T-helper 17 cell (primary cell): ENCODE measurements at regions not wholly inside any gene's neighbourhood (a gene's known extent, or its start where the extent isn't known, plus 50 kb on each side); places are given as distances from the start of the nearest gene placed in this dataset.

Experiments
- ATAC-seq: fragments of 150-1000 bp; cut with Tn5 transposase; 2 replicates; pipeline ENCODE4 v1.10.0; 2021; ENCODE audit warnings: mild to moderate bottlenecking, moderate library complexity
- DNase-seq, 3 donors: peaks; one replicate each; pipeline versions ENCODE4 v3.0.0 to v3.0.0-alpha.2; 2020 to 2021
- H3K9me3 ChIP-seq: one replicate; pipeline ENCODE4 v1.7.0; 2013; ENCODE audit warnings: low read length, mild to moderate bottlenecking; ENCODE audit not compliant: control insufficient read depth, poor library complexity, severe bottlenecking
- H3K27ac Mint-ChIP-seq: one replicate; pipeline ENCODE4 v1.8.0; 2022; ENCODE audit warnings: mild to moderate bottlenecking, moderate library complexity, mixed read lengths
- H3K27me3 Mint-ChIP-seq: one replicate; pipeline ENCODE4 v1.8.0; 2022; ENCODE audit warnings: mixed read lengths
- H3K36me3 Mint-ChIP-seq: one replicate; pipeline ENCODE4 v1.8.0; 2022; ENCODE audit warnings: low read depth, mixed read lengths
- H3K4me1 Mint-ChIP-seq: one replicate; pipeline ENCODE4 v1.8.0; 2022; ENCODE audit warnings: mild to moderate bottlenecking, mixed read lengths
- H3K4me3 Mint-ChIP-seq: one replicate; pipeline ENCODE4 v1.8.0; 2022; ENCODE audit warnings: mild to moderate bottlenecking, moderate library complexity, mixed read lengths

- H3K9me3 ChIP-seq, result no peaks in the 10 kb centered on the region
- Mint-ChIP-seq H3K27ac (no peak overlapping the region), H3K4me3 (no peak overlapping the region), H3K4me1 (no peaks in the 10 kb centered on the region), H3K27me3 (no peaks in the 10 kb centered on the region), H3K36me3 (no peaks in the 10 kb centered on the region)
- DNase-seq (no peak), ATAC-seq (no peak)
These were observed 84.0 kb upstream of the HAAO start for GRCh38 chr2:42876326-42876751.

GRCh38 chr2:42875880-42876279 is 83.5 kb upstream of the HAAO start:
- ATAC-seq (no peak), DNase-seq (no peak)
- Mint-ChIP-seq H3K27me3 (no peaks in the 10 kb centered on the region), H3K4me3 (no peak overlapping the region), H3K27ac (no peak overlapping the region), H3K36me3 (no peaks in the 10 kb centered on the region), H3K4me1 (no peaks in the 10 kb centered on the region)
- H3K9me3 ChIP-seq, result no peaks in the 10 kb centered on the region

GRCh38 chr2:42874949-42875801 is 82.8 kb upstream of the HAAO start:
- no peaks in the 10 kb centered on the region for H3K27me3 Mint-ChIP-seq
- ATAC-seq (no peak), DNase-seq (no peak)
- H3K36me3 Mint-ChIP-seq, result no peaks in the 10 kb centered on the region
- H3K4me1 Mint-ChIP-seq, result no peaks in the 10 kb centered on the region
- H3K9me3 ChIP-seq, result no peaks in the 10 kb centered on the region
- no peak overlapping the region for H3K4me3 Mint-ChIP-seq
- no peak overlapping the region for H3K27ac Mint-ChIP-seq

- DNase-seq, result no peak
- Mint-ChIP-seq H3K36me3 (no peaks in the 10 kb centered on the region), H3K4me3 (no peak overlapping the region), H3K27ac (no peak overlapping the region), H3K4me1 (no peaks in the 10 kb centered on the region), H3K27me3 (no peaks in the 10 kb centered on the region)
- ATAC-seq, result no peak
- no peaks in the 10 kb centered on the region for H3K9me3 ChIP-seq
These were observed 80.3 kb upstream of the HAAO start for GRCh38 chr2:42872721-42873120.

GRCh38 chr2:42871372-42871771 is 79.0 kb upstream of the HAAO start:
- H3K9me3 ChIP-seq, result no peaks in the 10 kb centered on the region
- H3K4me1 Mint-ChIP-seq, result no peaks in the 10 kb centered on the region
- DNase-seq (no peak), ATAC-seq (no peak)
- no peaks in the 10 kb centered on the region for H3K27me3 Mint-ChIP-seq
- no peak overlapping the region for H3K4me3 Mint-ChIP-seq
- H3K27ac Mint-ChIP-seq, result no peak overlapping the region
- no peaks in the 10 kb centered on the region for H3K36me3 Mint-ChIP-seq

- Mint-ChIP-seq H3K4me1 (no peaks in the 10 kb centered on the region), H3K4me3 (no peak overlapping the region), H3K27me3 (no peaks in the 10 kb centered on the region), H3K27ac (no peak overlapping the region), H3K36me3 (no peaks in the 10 kb centered on the region)
- DNase-seq, result no peak
- ATAC-seq, result no peak
- H3K9me3 ChIP-seq, result no peaks in the 10 kb centered on the region
These were observed 76.5 kb upstream of the HAAO start for GRCh38 chr2:42868874-42869273.

- H3K9me3 ChIP-seq, result no peaks in the 10 kb centered on the region
- H3K4me3 Mint-ChIP-seq, result no peak overlapping the region
- DNase-seq (no peak), ATAC-seq (no peak)
- no peaks in the 10 kb centered on the region for H3K4me1 Mint-ChIP-seq
- no peak overlapping the region for H3K27ac Mint-ChIP-seq
- H3K27me3 Mint-ChIP-seq, result no peaks in the 10 kb centered on the region
- H3K36me3 Mint-ChIP-seq, result no peaks in the 10 kb centered on the region
These were observed 75.7 kb upstream of the HAAO start for GRCh38 chr2:42868096-42868495.

- Mint-ChIP-seq H3K4me3 (no peak overlapping the region), H3K27ac (no peak overlapping the region), H3K36me3 (no peaks in the 10 kb centered on the region), H3K27me3 (no peaks in the 10 kb centered on the region), H3K4me1 (no peaks in the 10 kb centered on the region)
- ATAC-seq, result no peak
- H3K9me3 ChIP-seq, result no peaks in the 10 kb centered on the region
- DNase-seq, result no peak
These were observed 75.0 kb upstream of the HAAO start for GRCh38 chr2:42867093-42868065.

GRCh38 chr2:42865884-42866881 is 73.8 kb upstream of the HAAO start:
- no peaks in the 10 kb centered on the region for H3K9me3 ChIP-seq
- Mint-ChIP-seq H3K36me3 (peaks cover 2% of the 10 kb centered on the region), H3K4me1 (no peaks in the 10 kb centered on the region), H3K27me3 (no peaks in the 10 kb centered on the region), H3K27ac (no peak overlapping the region), H3K4me3 (no peak overlapping the region)
- DNase-seq (no peak), ATAC-seq (no peak)

GRCh38 chr2:42864641-42865280 is 72.4 kb upstream of the HAAO start:
- DNase-seq, result no peak
- H3K9me3 ChIP-seq, result no peaks in the 10 kb centered on the region
- Mint-ChIP-seq H3K36me3 (peaks cover 2% of the 10 kb centered on the region), H3K27me3 (no peaks in the 10 kb centered on the region), H3K4me1 (no peaks in the 10 kb centered on the region), H3K4me3 (no peak overlapping the region), H3K27ac (no peak overlapping the region)
- no peak for ATAC-seq

GRCh38 chr2:42864222-42864621 is 71.8 kb upstream of the HAAO start:
- DNase-seq (no peak), ATAC-seq (no peak)
- no peaks in the 10 kb centered on the region for H3K27me3 Mint-ChIP-seq
- H3K27ac Mint-ChIP-seq, result no peak overlapping the region
- no peaks in the 10 kb centered on the region for H3K4me1 Mint-ChIP-seq
- no peak overlapping the region for H3K4me3 Mint-ChIP-seq
- H3K36me3 Mint-ChIP-seq, result peaks cover 2% of the 10 kb centered on the region
- H3K9me3 ChIP-seq, result no peaks in the 10 kb centered on the region

GRCh38 chr2:42863751-42864150 is 71.4 kb upstream of the HAAO start:
- no peaks in the 10 kb centered on the region for H3K27me3 Mint-ChIP-seq
- no peaks in the 10 kb centered on the region for H3K9me3 ChIP-seq
- H3K27ac Mint-ChIP-seq, result no peak overlapping the region
- no peaks in the 10 kb centered on the region for H3K4me1 Mint-ChIP-seq
- no peak overlapping the region for H3K4me3 Mint-ChIP-seq
- H3K36me3 Mint-ChIP-seq, result peaks cover 2% of the 10 kb centered on the region
- ATAC-seq, result no peak
- no peak for DNase-seq
